HCT116 (cell line): ENCODE measurements at regions not wholly inside any gene's neighbourhood (a gene's known extent, or its start where the extent isn't known, plus 50 kb on each side); places are given as distances from the start of the nearest gene placed in this dataset.

ENCODE experiments used
- ATAC-seq: fragments of 200-7000 bp; cut with Tn5 transposase; 2 replicates; pipeline ENCODE4 v1.9.1; 2020; ENCODE audit warnings: mild to moderate bottlenecking, moderate library complexity
- BruUV-seq: library from RNA; stranded (reverse); fragments of 400-500 nt; replicated peaks from 2 replicates; lab custom pipeline; 2021; lab: Mats Ljungman, UMichigan
- CTCF ChIA-PET: fragments of 300-600 bp; sonication (Branson Sonifier 250); formaldehyde crosslinking; loops from one replicate; lab custom pipeline; 2021; ENCODE audit warnings: antibody characterized with exemption; lab: Charles Lee
- POLR2A ChIA-PET: fragments of 300-600, 350-600 bp; sonication (Branson Sonifier 250); formaldehyde crosslinking; loops from one replicate; lab custom pipeline; 2021; ENCODE audit warnings: antibody characterized with exemption; lab: Charles Lee
- RAD21 ChIA-PET, 2 experiments: fragments of 300-600 bp; sonication (Branson Sonifier 250); formaldehyde crosslinking; loops; one replicate each; lab custom pipeline; 2023; ENCODE audit warnings: low total read pairs in 2 of 2; ENCODE audit not compliant: uncharacterized antibody in 2 of 2, unreplicated experiment in 2 of 2, low non-redundant PET in 1 of 2; lab: Charles Lee
- DNase-seq: peaks from one replicate; pipeline ENCODE4 v3.0.0-alpha.2; 2010; ENCODE audit warnings: low read depth, low spot score
- H2AFZ ChIP-seq: fragments of 200-600 bp; shearing (Covaris generic), sonication (generic); 2 replicates; pipeline ENCODE4 v1.6.1; 2017; ENCODE audit warnings: low read depth, mixed run types, mixed read lengths, antibody characterized with exemption, low read length; ENCODE audit not compliant: poor library complexity, severe bottlenecking
- H3K27ac ChIP-seq: 2 replicates; pipeline ENCODE4 v1.5.1; 2012; ENCODE audit warnings: low read depth, low read length
- H3K27me3 ChIP-seq: fragments of 200-600 bp; sonication (generic); 2 replicates; pipeline ENCODE4 v1.6.1; 2016; ENCODE audit warnings: mixed run types, low read length, mixed read lengths; ENCODE audit not compliant: insufficient read depth
- H3K36me3 ChIP-seq, 2 experiments: fragments of 200-500 bp in 1 of 2; fragments of 200-600 bp in 1 of 2; sonication (Bioruptor generic) in 1 of 2; sonication (generic) in 1 of 2; 2 replicates each; pipeline versions ENCODE4 v1.5.1 to v1.6.1; 2014 to 2016; ENCODE audit warnings: low read length in 2 of 2, inconsistent platforms in 1 of 2, mixed read lengths in 1 of 2, mixed run types in 1 of 2; ENCODE audit not compliant: insufficient read depth in 2 of 2, control insufficient read depth in 1 of 2
- H3K4me1 ChIP-seq, 2 experiments: fragments of 200-600 bp in 1 of 2; sonication (generic) in 1 of 2; 2 replicates each; pipeline versions ENCODE4 v1.5.1 to v1.6.1; 2012 to 2017; ENCODE audit warnings: low read length in 2 of 2, inconsistent platforms in 1 of 2, mild to moderate bottlenecking in 1 of 2, mixed read lengths in 1 of 2, mixed run types in 1 of 2, moderate library complexity in 1 of 2; ENCODE audit not compliant: insufficient read depth in 2 of 2, control insufficient read depth in 1 of 2
- H3K4me2 ChIP-seq: fragments of 200-600 bp; sonication (generic); 2 replicates; pipeline ENCODE4 v1.6.1; 2017; ENCODE audit warnings: mixed run types, low read length, mixed read lengths
- H3K4me3 ChIP-seq, 2 experiments: fragments of 200-600 bp in 1 of 2; sonication (generic) in 1 of 2; replicated peaks in 1 of 2; 2 replicates each; pipeline ENCODE4 v1.5.1; 2011 to 2016; ENCODE audit warnings: low read length in 2 of 2, control low read depth in 1 of 2, low read depth in 1 of 2, mild to moderate bottlenecking in 1 of 2, mixed read lengths in 1 of 2, mixed run types in 1 of 2
- H3K79me2 ChIP-seq: fragments of 200-600 bp; sonication (generic); 2 replicates; pipeline ENCODE4 v1.6.1; 2017; ENCODE audit warnings: mild to moderate bottlenecking, mixed run types, low read length, moderate library complexity, mixed read lengths; ENCODE audit not compliant: insufficient read depth
- H3K9ac ChIP-seq: fragments of 200-600 bp; sonication (generic); 2 replicates; pipeline ENCODE4 v1.6.1; 2016; ENCODE audit warnings: low read length, mixed read lengths
- H3K9me2 ChIP-seq: fragments of 200-600 bp; sonication (generic), shearing (Covaris generic); 2 replicates; pipeline ENCODE4 v1.6.1; 2017; ENCODE audit warnings: mixed run types, mild to moderate bottlenecking, moderate library complexity; ENCODE audit not compliant: insufficient read depth
- H3K9me3 ChIP-seq, 2 experiments: fragments of 200-500 bp in 1 of 2; fragments of 200-600 bp in 1 of 2; sonication (Bioruptor generic) in 1 of 2; sonication (generic) in 1 of 2; 2 replicates each; pipeline ENCODE4 v1.6.1; 2014 to 2017; ENCODE audit warnings: low read length in 2 of 2, mixed read lengths in 2 of 2, inconsistent platforms in 1 of 2, low read depth in 1 of 2, mild to moderate bottlenecking in 1 of 2, mixed run types in 1 of 2, moderate library complexity in 1 of 2; ENCODE audit not compliant: control insufficient read depth in 1 of 2, insufficient read depth in 1 of 2
- H4K20me1 ChIP-seq: fragments of 200-600 bp; sonication (generic), shearing (Covaris generic); 2 replicates; pipeline ENCODE4 v1.6.1; 2017; ENCODE audit warnings: mixed run types, mild to moderate bottlenecking, moderate library complexity; ENCODE audit not compliant: insufficient read depth
- ATF3 ChIP-seq: IDR thresholded peaks from 2 replicates; pipeline ENCODE4 v1.6.1; 2012
- CBX3 ChIP-seq: IDR thresholded peaks from 2 replicates; pipeline ENCODE4 v1.6.1; 2012; ENCODE audit warnings: low read depth
- CEBPB ChIP-seq: IDR thresholded peaks from 2 replicates; pipeline ENCODE4 v1.6.1; 2012; ENCODE audit warnings: low read depth
- EGR1 ChIP-seq: IDR thresholded peaks from 2 replicates; pipeline ENCODE4 v1.6.1; 2012; ENCODE audit warnings: low read depth
- ELF1 ChIP-seq: IDR thresholded peaks from 2 replicates; pipeline ENCODE4 v1.6.1; 2012; ENCODE audit warnings: low read depth, borderline replicate concordance
- EZH2 ChIP-seq: fragments of 200-600 bp; sonication (generic); IDR thresholded peaks from 2 replicates; pipeline ENCODE4 v1.6.1; 2017; ENCODE audit warnings: antibody characterized with exemption, mixed run types
- EZH2phosphoT487 ChIP-seq: fragments of 200-600 bp; IDR thresholded peaks from 2 replicates; pipeline ENCODE4 v1.6.1; 2018; ENCODE audit warnings: antibody characterized with exemption, borderline replicate concordance
- FOSL1 ChIP-seq: IDR thresholded peaks from 2 replicates; pipeline ENCODE4 v1.6.1; 2012; ENCODE audit warnings: low read depth
- JUND ChIP-seq: IDR thresholded peaks from 2 replicates; pipeline ENCODE4 v1.6.1; 2012
- MAX ChIP-seq: IDR thresholded peaks from 2 replicates; pipeline ENCODE4 v1.6.1; 2012
- POLR2A ChIP-seq: IDR thresholded peaks from 2 replicates; pipeline ENCODE4 v1.7.0; 2011; ENCODE audit warnings: borderline replicate concordance; ENCODE audit not compliant: insufficient read depth, insufficient read length; ENCODE audit errors: extremely low read depth
- SIN3A ChIP-seq: IDR thresholded peaks from 2 replicates; pipeline ENCODE4 v1.6.1; 2012; ENCODE audit warnings: low read depth
- SRF ChIP-seq: IDR thresholded peaks from 2 replicates; pipeline ENCODE4 v1.6.1; 2012; ENCODE audit warnings: low read depth
- ZBTB33 ChIP-seq: IDR thresholded peaks from 2 replicates; pipeline ENCODE4 v1.6.1; 2011; ENCODE audit warnings: mild to moderate bottlenecking, low read length, moderate library complexity; ENCODE audit not compliant: insufficient replicate concordance; ENCODE audit errors: extremely low read depth
- ZFX ChIP-seq: fragments of 450-650 bp; IDR thresholded peaks from 2 replicates; pipeline ENCODE4 v1.6.1; 2017
- ZNF274 ChIP-seq: fragments of 200-500 bp; sonication (Bioruptor generic); IDR thresholded peaks from 2 replicates; pipeline ENCODE4 v1.6.1; 2014; ENCODE audit warnings: mild to moderate bottlenecking, low read depth, low read length, inconsistent platforms
- intact Hi-C: fragments of 100-400 bp; cut with micrococcal nuclease; formaldehyde crosslinking; loops from 2 replicates; pipeline ENCODE4 v1.10.0; 2022

- no TSS peak for BruUV-seq
- DNase-seq (no peak), ATAC-seq (no peak)
- intact Hi-C loops = no loop called here
- POLR2A ChIA-PET = no interaction called here
- H2AFZ ChIP-seq = no peak overlapping the region
- CTCF ChIA-PET = no interaction called here
- no peak overlapping the region for H3K4me2 ChIP-seq
- no peak overlapping the region for H3K4me3 ChIP-seq
- no peaks in the 10 kb centered on the region for H4K20me1 ChIP-seq
- RAD21 ChIA-PET = no interaction called here
- H3K27me3 ChIP-seq = no peaks in the 10 kb centered on the region
- no peaks in the 10 kb centered on the region for H3K36me3 ChIP-seq
- no peaks in the 10 kb centered on the region for H3K4me1 ChIP-seq
- no peaks in the 10 kb centered on the region for H3K9me3 ChIP-seq
- H3K79me2 ChIP-seq = no peaks in the 10 kb centered on the region
- no peak for TF ChIP-seq MAX
- TF ChIP-seq CBX3 = no peak
- no peak for TF ChIP-seq POLR2A
- no peak for TF ChIP-seq JUND
- TF ChIP-seq CEBPB = no peak
- TF ChIP-seq ZFX = no peak
- TF ChIP-seq EZH2 = no peak
- no peak for TF ChIP-seq SRF
- no peak for TF ChIP-seq FOSL1
- TF ChIP-seq EZH2phosphoT487 = no peak
- no peak for TF ChIP-seq ELF1
- no peak for TF ChIP-seq ATF3
- H3K9me2 ChIP-seq = no peaks in the 10 kb centered on the region
- no peak overlapping the region for H3K27ac ChIP-seq
- H3K9ac ChIP-seq = no peak overlapping the region
These were observed 455.4 kb upstream of the FAR2 start for GRCh38 chr12:28693565-28694219.

- ChIA-PET CTCF (no interaction called here), RAD21 (no interaction called here), POLR2A (no interaction called here)
- Histone ChIP-seq H3K27me3 (no peaks in the 10 kb centered on the region), H3K9me3 (no peaks in the 10 kb centered on the region), H3K36me3 (no peaks in the 10 kb centered on the region), H3K9ac (no peak overlapping the region), H3K4me2 (no peak overlapping the region), H3K4me3 (no peak overlapping the region), H3K4me1 (no peaks in the 10 kb centered on the region), H4K20me1 (no peaks in the 10 kb centered on the region), H2AFZ (no peak overlapping the region), H3K27ac (no peak overlapping the region), H3K79me2 (no peaks in the 10 kb centered on the region), H3K9me2 (no peaks in the 10 kb centered on the region)
- no peak for DNase-seq
- ATAC-seq = no peak
- intact Hi-C loops = no loop called here
- no peak for TF ChIP-seq SRF
- no peak for TF ChIP-seq EGR1
- no peak for TF ChIP-seq SIN3A
- TF ChIP-seq ATF3 = no peak
- no peak for TF ChIP-seq ZFX
- TF ChIP-seq ZNF274 = no peak
- no peak for TF ChIP-seq CEBPB
- no peak for TF ChIP-seq JUND
- TF ChIP-seq ZBTB33 = no peak
- no TSS peak for BruUV-seq
These were observed 450.5 kb upstream of the FAR2 start for GRCh38 chr12:28698553-28698952.
